Mesothelial cell of epicardium (in vitro differentiated cells): ENCODE measurements at regions not wholly inside any gene's neighbourhood (a gene's known extent, or its start where the extent isn't known, plus 50 kb on each side); places are given as distances from the start of the nearest gene placed in this dataset.
"Not testable (repeated sequence)": the region's sequence is repeated elsewhere in the genome, so short reads cannot be mapped to it uniquely, and the experiment has no call there.

ENCODE experiments used
- DNase-seq, 2 experiments: peaks; one replicate each; pipeline ENCODE4 v3.0.0; 2021; ENCODE audit warnings: low spot score in 2 of 2; ENCODE audit not compliant: unreplicated experiment in 2 of 2
- H3K27ac Mint-ChIP-seq: 2 replicates; pipeline ENCODE4 v1.8.0; 2021; ENCODE audit warnings: mixed read lengths
- H3K27me3 Mint-ChIP-seq: 2 replicates; pipeline ENCODE4 v1.8.0; 2021; ENCODE audit warnings: low read depth, mixed read lengths
- H3K36me3 Mint-ChIP-seq: 2 replicates; pipeline ENCODE4 v1.8.0; 2021; ENCODE audit warnings: mixed read lengths
- H3K4me1 Mint-ChIP-seq: 2 replicates; pipeline ENCODE4 v1.8.0; 2021; ENCODE audit warnings: mixed read lengths
- H3K4me3 Mint-ChIP-seq: 2 replicates; pipeline ENCODE4 v1.8.0; 2021; ENCODE audit warnings: mild to moderate bottlenecking, moderate library complexity, mixed read lengths
- H3K9me3 Mint-ChIP-seq: 2 replicates; pipeline ENCODE4 v1.8.0; 2021; ENCODE audit warnings: mixed read lengths
- TF ChIP-seq, protein P1 (sequence below): fragments of 200-600 bp; sonication (generic); IDR thresholded peaks from one replicate; pipeline ENCODE4 v1.5.0; 2021; ENCODE audit warnings: antibody characterized with exemption; ENCODE audit not compliant: unreplicated experiment

- H3K4me1 Mint-ChIP-seq: peaks cover 2% of the 10 kb centered on the region
- no peak for DNase-seq
- no peak overlapping the region for H3K27ac Mint-ChIP-seq
- H3K27me3 Mint-ChIP-seq: peaks cover 18% of the 10 kb centered on the region
- TF ChIP-seq, protein P1, sequence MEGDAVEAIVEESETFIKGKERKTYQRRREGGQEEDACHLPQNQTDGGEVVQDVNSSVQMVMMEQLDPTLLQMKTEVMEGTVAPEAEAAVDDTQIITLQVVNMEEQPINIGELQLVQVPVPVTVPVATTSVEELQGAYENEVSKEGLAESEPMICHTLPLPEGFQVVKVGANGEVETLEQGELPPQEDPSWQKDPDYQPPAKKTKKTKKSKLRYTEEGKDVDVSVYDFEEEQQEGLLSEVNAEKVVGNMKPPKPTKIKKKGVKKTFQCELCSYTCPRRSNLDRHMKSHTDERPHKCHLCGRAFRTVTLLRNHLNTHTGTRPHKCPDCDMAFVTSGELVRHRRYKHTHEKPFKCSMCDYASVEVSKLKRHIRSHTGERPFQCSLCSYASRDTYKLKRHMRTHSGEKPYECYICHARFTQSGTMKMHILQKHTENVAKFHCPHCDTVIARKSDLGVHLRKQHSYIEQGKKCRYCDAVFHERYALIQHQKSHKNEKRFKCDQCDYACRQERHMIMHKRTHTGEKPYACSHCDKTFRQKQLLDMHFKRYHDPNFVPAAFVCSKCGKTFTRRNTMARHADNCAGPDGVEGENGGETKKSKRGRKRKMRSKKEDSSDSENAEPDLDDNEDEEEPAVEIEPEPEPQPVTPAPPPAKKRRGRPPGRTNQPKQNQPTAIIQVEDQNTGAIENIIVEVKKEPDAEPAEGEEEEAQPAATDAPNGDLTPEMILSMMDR: no peak
- peaks cover 22% of the 10 kb centered on the region for H3K9me3 Mint-ChIP-seq
- no peak overlapping the region for H3K4me3 Mint-ChIP-seq
- H3K36me3 Mint-ChIP-seq: no peaks in the 10 kb centered on the region
Measured at GRCh38 chr11:33529461-33529860, 171.2 kb downstream of the C11orf91 start.

DNA sequence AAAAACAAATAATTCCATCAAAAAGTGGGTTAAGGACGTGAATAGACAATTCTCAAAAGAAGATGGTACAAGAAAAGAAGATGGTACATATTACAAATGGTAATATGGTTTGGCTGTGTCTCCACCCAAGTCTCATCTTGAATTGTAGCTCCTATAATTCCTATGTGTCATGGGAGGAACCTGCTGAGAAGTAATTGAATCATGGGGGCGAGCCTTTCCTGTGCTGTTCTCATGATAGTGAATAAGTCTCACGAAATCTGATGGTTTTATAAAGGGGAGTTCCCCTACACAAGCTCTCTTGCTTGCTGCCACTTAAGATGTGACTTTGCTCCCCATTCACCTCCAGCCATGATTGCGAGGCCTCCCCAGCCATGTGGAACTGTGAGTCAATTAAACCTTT lies 172.9 kb downstream of the C11orf91 start:
- not testable (repeated sequence) for H3K4me3 Mint-ChIP-seq, H3K36me3 Mint-ChIP-seq, DNase-seq, H3K27ac Mint-ChIP-seq, H3K4me1 Mint-ChIP-seq
- Mint-ChIP-seq H3K9me3 (peaks cover 22% of the 10 kb centered on the region), H3K27me3 (peaks cover 23% of the 10 kb centered on the region)

DNA sequence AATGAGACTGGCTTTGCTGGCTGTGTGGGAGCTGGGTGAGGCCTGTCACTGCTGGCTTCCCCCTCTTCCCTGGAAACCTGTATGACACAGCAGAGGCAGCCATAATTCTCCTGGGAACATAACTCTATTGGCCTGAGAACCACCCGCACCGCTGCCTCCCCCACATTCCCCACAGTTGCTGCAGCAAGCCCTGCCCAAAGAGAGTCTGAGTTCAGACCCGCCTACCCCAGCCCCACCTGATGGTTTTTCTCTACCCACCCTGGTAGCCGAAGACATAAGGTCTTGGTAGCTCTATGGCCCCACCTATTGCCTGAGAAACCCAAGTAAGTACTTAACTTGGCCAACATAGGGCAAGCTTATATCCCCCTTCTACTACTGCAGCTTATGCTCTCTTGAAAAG lies 174.8 kb downstream of the C11orf91 start:
- Mint-ChIP-seq H3K4me3 (no peak overlapping the region), H3K36me3 (no peaks in the 10 kb centered on the region), H3K27me3 (peaks cover 21% of the 10 kb centered on the region), H3K27ac (no peak overlapping the region), H3K4me1 (no peaks in the 10 kb centered on the region), H3K9me3 (peaks cover 22% of the 10 kb centered on the region)
- no peak for DNase-seq
- TF ChIP-seq, protein P1: no peak

- no peaks in the 10 kb centered on the region for H3K4me1 Mint-ChIP-seq
- H3K27ac Mint-ChIP-seq: no peak overlapping the region
- H3K36me3 Mint-ChIP-seq: no peaks in the 10 kb centered on the region
- H3K27me3 Mint-ChIP-seq: peaks cover 42% of the 10 kb centered on the region
- DNase-seq: no peak
- peaks cover 3% of the 10 kb centered on the region for H3K9me3 Mint-ChIP-seq
- no peak overlapping the region for H3K4me3 Mint-ChIP-seq
- TF ChIP-seq, protein P1: no peak
Measured at GRCh38 chr11:33521384-33521783, 179.2 kb downstream of the C11orf91 start.

GRCh38 chr11:33520112-33520511 lies 180.5 kb downstream of the C11orf91 start:
- no peak for DNase-seq
- Mint-ChIP-seq H3K9me3 (no peaks in the 10 kb centered on the region), H3K27me3 (peaks cover 44% of the 10 kb centered on the region), H3K4me1 (no peaks in the 10 kb centered on the region), H3K27ac (no peak overlapping the region), H3K4me3 (no peak overlapping the region), H3K36me3 (no peaks in the 10 kb centered on the region)
- TF ChIP-seq, protein P1: no peak

- no peaks in the 10 kb centered on the region for H3K36me3 Mint-ChIP-seq
- no peaks in the 10 kb centered on the region for H3K4me1 Mint-ChIP-seq
- DNase-seq: no peak
- no peak overlapping the region for H3K4me3 Mint-ChIP-seq
- H3K27me3 Mint-ChIP-seq: peaks cover 60% of the 10 kb centered on the region
- H3K27ac Mint-ChIP-seq: no peak overlapping the region
- TF ChIP-seq, protein P1: no peak
- no peaks in the 10 kb centered on the region for H3K9me3 Mint-ChIP-seq
Measured at GRCh38 chr11:33515347-33515746, 185.3 kb downstream of the C11orf91 start.
